GM19240 (cell line): ENCODE measurements at regions not wholly inside any gene's neighbourhood (a gene's known extent, or its start where the extent isn't known, plus 50 kb on each side); places are given as distances from the start of the nearest gene placed in this dataset.

ENCODE experiments used
- DNase-seq: peaks from one replicate; pipeline ENCODE4 v3.0.0; 2011; ENCODE audit warnings: low spot score; ENCODE audit not compliant: insufficient read length

GRCh38 chr5:173826428-173827350 is 61.5 kb upstream of the CPEB4 start:
- no peak for DNase-seq

DNA sequence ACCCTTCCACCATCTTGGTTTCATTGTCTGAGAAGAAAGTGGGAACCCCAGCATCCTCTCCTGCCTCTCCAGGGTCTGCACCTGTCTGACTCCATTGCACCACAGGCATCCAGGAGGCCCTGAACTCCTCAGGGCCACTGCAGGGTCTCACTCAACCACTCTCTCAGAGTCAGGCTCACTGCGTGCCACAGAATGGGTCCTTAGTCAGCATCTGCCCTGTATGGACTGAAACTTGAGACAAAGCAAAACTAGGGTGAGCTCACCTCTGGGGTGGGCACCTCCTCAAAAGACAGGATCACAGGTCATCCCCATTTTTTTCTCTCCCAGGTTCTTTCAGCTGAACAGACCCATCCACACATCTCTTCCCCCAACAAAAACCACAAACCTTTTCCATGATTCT is 59.2 kb upstream of the CPEB4 start:
- DNase-seq: no peak

DNA sequence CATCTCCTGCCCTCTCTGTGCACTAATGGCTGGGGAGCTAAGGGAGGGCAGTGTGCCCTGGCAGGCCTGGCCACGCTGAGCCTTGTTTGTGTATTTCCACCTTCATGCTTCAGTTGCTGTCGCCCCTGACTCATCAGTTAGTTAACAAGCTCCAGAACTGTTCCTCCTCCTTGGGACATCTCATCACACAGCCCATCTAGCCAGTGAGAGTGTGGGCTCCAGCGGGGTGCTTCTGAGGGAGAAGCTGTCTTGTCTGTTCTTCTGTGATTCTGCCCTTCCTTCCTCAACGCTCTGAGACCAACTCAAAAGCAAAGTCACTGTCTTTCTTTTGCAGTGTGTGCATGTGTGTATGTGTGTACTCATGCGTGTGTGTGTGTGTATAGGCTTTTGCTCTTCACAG is 58.3 kb upstream of the CPEB4 start:
- no peak for DNase-seq

- no peak for DNase-seq
These were observed 57.7 kb upstream of the CPEB4 start for GRCh38 chr5:173830421-173830820.

DNA sequence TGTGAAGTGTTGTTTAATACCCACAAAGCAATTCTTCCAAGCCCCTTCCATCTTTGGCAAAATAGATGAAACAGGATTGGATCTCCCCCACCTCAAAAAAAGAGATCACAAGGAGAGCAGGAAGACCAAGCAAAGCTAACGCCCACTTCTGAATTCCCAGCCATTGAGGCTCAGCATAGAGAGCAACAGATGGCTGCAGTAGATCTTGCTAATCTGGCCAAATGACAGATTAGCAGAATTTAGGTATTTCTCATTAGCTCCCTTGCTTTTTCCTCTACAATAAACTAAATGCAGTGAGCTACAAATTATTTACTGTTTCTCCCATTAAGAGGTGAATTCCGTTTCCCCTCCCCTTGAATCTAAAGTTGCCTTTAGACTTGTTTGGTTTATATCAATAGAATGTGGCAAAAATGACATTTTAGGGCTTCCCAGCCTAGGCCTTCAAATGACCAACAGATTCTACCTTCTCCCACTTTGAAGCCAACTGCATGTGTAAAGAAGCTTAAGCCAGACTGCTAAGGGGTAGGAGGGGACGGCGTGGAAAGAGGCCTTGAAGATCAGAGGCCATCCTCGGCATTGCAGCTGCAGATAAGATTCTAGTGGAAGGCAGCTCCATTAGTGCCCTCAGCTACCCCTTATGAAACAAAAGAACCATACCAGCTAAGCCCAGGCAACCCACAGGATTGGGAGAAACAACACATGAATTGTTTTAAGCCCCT is 56.8 kb upstream of the CPEB4 start:
- no peak for DNase-seq

DNA sequence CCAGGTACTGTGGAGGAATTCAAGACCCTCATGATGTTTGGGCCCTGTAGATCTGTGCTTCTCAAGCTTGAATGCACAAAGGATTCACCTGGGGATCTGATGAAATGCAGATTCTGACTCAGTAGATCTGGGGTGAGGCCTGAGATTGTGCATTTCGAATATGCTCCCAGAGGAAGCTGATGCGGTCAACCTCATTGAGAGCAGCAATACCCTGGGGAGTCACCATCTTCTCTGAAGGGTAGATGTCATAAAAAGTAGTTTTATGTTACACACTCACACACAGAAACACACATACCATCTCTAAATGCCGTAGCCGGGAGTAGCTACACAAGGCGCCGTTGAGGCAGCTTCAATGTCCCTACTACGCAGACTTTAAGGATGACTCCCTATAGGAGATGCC is 55.8 kb upstream of the CPEB4 start:
- no peak for DNase-seq

- DNase-seq: no peak
These were observed 54.8 kb upstream of the CPEB4 start for GRCh38 chr5:173833196-173833985.

DNA sequence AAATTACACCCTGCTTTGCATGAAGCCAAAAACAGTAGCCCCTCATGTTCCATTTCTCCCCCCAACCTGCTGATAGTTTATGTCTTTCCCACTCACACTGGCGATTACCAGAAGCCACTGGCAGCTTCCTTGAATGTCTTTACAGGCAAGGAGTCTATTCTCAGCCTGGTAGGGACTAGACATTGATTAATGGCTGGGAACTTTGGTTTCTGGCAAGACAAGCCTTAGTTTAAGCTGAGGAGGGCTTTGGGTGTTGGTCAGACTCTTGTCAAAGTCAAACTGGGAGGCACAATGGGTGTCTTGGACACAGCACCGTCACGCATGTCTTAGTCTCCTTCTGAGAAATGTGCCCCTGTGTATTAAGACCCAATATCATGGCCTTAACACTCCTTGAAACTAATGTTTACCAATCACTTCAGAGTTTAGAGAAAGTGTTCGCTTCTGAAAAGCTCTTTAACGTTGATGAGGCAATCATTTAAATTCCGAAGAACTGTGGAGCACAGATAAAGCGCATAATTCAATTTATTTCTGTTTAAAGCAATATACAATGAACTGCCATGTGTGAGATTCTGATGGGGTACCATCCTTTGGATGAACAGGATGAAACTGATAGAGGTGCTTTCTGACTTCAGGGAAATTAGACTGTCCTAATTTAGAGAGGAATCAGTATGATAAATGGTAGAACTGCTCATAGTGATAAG is 53.9 kb upstream of the CPEB4 start:
- no peak for DNase-seq

- DNase-seq: no peak
These were observed 53.0 kb upstream of the CPEB4 start for GRCh38 chr5:173835131-173835530.

DNA sequence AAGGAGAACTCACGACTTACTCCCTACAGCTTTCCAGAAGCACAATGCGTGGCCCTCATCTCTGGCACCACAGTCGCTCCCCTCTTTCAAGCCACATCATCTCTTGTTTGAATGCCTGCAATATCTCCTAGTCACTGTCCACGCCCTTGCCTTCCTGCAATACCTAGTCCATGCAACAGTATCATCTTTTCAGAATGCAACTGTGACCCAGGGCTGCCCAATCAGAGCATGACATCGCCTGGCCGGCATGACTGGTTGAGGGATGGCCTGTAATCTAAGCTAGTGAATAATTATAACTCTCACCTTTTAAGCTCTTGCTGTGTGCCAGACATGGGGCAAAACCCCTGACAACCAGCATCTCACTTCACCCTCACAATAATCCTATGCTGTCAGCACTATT is 52.5 kb upstream of the CPEB4 start:
- DNase-seq: no peak

DNA sequence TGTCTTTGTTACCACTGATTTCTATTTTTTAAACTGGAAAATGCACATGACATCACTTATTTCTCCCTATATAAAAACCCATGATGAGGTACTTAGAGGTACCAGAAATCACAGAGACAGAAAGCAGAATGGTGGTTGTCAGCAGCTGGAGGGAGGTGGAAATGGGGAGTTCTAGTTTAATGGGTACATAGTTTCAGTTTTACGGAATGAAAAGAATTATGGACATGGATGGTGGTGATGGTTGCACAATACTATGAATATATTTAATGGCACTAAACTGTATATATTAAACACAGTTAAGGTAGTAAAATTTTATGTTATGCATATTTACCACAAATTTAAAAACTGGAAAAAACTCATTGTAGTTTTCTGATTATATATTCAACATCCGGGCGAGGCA is 50.5 kb upstream of the CPEB4 start:
- DNase-seq: no peak
